ENCODE measurements at regions not wholly inside any gene's neighbourhood (a gene's known extent, or its start where the extent isn't known, plus 50 kb on each side); places are given as distances from the start of the nearest gene placed in this dataset.

- TF ChIP-seq MXI1 (IDR thresholded peaks at IDR 0.05; ENCODE audit: borderline replicate concordance, low read depth, low read length): no peak
- no peak for TF ChIP-seq NR2C2 (CRISPR knock-in tag; IDR thresholded peaks at IDR 0.05; ENCODE audit: borderline replicate concordance)
- no peak for TF ChIP-seq EZH2 (conservative IDR thresholded peaks at IDR 0.05; ENCODE audit: low read depth, low read length)
- TF ChIP-seq PHF8 (CRISPR knock-in tag; IDR thresholded peaks at IDR 0.05): no peak
- TF ChIP-seq, protein P1, sequence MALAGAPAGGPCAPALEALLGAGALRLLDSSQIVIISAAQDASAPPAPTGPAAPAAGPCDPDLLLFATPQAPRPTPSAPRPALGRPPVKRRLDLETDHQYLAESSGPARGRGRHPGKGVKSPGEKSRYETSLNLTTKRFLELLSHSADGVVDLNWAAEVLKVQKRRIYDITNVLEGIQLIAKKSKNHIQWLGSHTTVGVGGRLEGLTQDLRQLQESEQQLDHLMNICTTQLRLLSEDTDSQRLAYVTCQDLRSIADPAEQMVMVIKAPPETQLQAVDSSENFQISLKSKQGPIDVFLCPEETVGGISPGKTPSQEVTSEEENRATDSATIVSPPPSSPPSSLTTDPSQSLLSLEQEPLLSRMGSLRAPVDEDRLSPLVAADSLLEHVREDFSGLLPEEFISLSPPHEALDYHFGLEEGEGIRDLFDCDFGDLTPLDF (CRISPR knock-in tag; IDR thresholded peaks at IDR 0.05): no peak
- no peak for TF ChIP-seq ZBTB21 (CRISPR knock-in tag; IDR thresholded peaks at IDR 0.05)
These were observed 159.7 kb upstream of the EGLN3 start for GRCh38 chr14:34110531-34110930.

Data from HepG2 (cell line).